HEK293 (cell line): ENCODE measurements at regions not wholly inside any gene's neighbourhood (a gene's known extent, or its start where the extent isn't known, plus 50 kb on each side); places are given as distances from the start of the nearest gene placed in this dataset.

Source experiments
- FEZF1 ChIP-seq: fragments of 450-650 bp; formaldehyde crosslinking; IDR thresholded peaks from 2 replicates; pipeline ENCODE4 v1.5.1; 2016; ENCODE audit warnings: missing biosample characterization, missing genetic modification characterization
- GLI4 ChIP-seq: fragments of 450-650 bp; formaldehyde crosslinking; IDR thresholded peaks from 2 replicates; pipeline ENCODE4 v1.5.1; 2016; ENCODE audit warnings: missing biosample characterization, missing genetic modification characterization
- RBAK ChIP-seq: fragments of 450-650 bp; formaldehyde crosslinking; IDR thresholded peaks from 2 replicates; pipeline ENCODE4 v1.5.1; 2016; ENCODE audit warnings: missing biosample characterization, missing genetic modification characterization
- ZNF174 ChIP-seq: fragments of 450-650 bp; formaldehyde crosslinking; IDR thresholded peaks from 2 replicates; pipeline ENCODE4 v1.5.0; 2017; ENCODE audit warnings: missing biosample characterization, mild to moderate bottlenecking, missing genetic modification characterization
- ZNF621 ChIP-seq: fragments of 450-650 bp; formaldehyde crosslinking; IDR thresholded peaks from 2 replicates; pipeline ENCODE4 v1.5.1; 2017; ENCODE audit warnings: missing biosample characterization, missing genetic modification characterization
- ZNF677 ChIP-seq: fragments of 450-650 bp; IDR thresholded peaks from 2 replicates; pipeline ENCODE4 v1.5.0; 2018; ENCODE audit warnings: missing biosample characterization, mild to moderate bottlenecking, missing genetic modification characterization, moderate library complexity
- TF ChIP-seq, protein P1 (sequence below): fragments of 450-650 bp; formaldehyde crosslinking; IDR thresholded peaks from 2 replicates; pipeline ENCODE4 v1.5.1; 2016; ENCODE audit warnings: missing biosample characterization, missing genetic modification characterization

DNA sequence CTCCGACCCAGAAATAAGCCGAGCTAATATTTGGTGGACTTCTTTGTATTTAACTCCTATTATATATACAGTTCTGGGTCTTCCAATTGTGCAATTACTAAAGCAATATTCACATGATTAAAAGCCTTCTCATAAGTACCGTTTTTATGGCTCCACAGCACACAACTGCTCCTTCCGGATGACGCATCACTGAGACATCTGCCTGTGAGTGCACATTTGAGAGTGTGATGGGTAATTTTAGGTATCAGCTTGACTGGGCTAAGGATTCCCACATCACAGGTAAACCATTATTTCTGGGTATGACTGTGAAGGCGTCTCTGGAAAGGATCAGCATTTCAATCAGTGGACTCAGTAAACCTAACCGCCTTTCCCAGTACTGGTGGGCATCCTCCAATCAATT is 77.5 kb upstream of the SYK start:
- no peak for TF ChIP-seq ZNF174 (tag by site-specific recombination)
- no peak for TF ChIP-seq RBAK
- TF ChIP-seq ZNF677 (tag by site-specific recombination) = no peak
- no peak for TF ChIP-seq GLI4
- TF ChIP-seq ZNF621 (tag by site-specific recombination) = no peak
- TF ChIP-seq, protein P1, sequence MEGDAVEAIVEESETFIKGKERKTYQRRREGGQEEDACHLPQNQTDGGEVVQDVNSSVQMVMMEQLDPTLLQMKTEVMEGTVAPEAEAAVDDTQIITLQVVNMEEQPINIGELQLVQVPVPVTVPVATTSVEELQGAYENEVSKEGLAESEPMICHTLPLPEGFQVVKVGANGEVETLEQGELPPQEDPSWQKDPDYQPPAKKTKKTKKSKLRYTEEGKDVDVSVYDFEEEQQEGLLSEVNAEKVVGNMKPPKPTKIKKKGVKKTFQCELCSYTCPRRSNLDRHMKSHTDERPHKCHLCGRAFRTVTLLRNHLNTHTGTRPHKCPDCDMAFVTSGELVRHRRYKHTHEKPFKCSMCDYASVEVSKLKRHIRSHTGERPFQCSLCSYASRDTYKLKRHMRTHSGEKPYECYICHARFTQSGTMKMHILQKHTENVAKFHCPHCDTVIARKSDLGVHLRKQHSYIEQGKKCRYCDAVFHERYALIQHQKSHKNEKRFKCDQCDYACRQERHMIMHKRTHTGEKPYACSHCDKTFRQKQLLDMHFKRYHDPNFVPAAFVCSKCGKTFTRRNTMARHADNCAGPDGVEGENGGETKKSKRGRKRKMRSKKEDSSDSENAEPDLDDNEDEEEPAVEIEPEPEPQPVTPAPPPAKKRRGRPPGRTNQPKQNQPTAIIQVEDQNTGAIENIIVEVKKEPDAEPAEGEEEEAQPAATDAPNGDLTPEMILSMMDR (tag by site-specific recombination) = no peak
- TF ChIP-seq FEZF1 = no peak
